HCT116 (cell line): ENCODE measurements at regions not wholly inside any gene's neighbourhood (a gene's known extent, or its start where the extent isn't known, plus 50 kb on each side); places are given as distances from the start of the nearest gene placed in this dataset.
"Not testable (repeated sequence)": the region's sequence is repeated elsewhere in the genome, so short reads cannot be mapped to it uniquely, and the experiment has no call there.

ENCODE experiments used
- CTCF ChIP-seq, 3 experiments: fragments of 200-600 bp in 1 of 3; sonication (generic) in 1 of 3; IDR thresholded peaks in 2 of 3; conservative IDR thresholded peaks in 1 of 3; 2 replicates each; pipeline ENCODE4 v1.5.1; 2012 to 2017; ENCODE audit warnings: low read depth in 2 of 3, low read length in 2 of 3, antibody characterized with exemption in 1 of 3, borderline replicate concordance in 1 of 3, control low read depth in 1 of 3, mild to moderate bottlenecking in 1 of 3, mixed read lengths in 1 of 3, mixed run types in 1 of 3, moderate library complexity in 1 of 3; ENCODE audit not compliant: insufficient read depth in 1 of 3
- POLR2A ChIP-seq: IDR thresholded peaks from 2 replicates; pipeline ENCODE4 v1.7.0; 2011; ENCODE audit warnings: borderline replicate concordance; ENCODE audit not compliant: insufficient read depth, insufficient read length; ENCODE audit errors: extremely low read depth
- SP1 ChIP-seq: IDR thresholded peaks from 2 replicates; pipeline ENCODE4 v1.6.1; 2012; ENCODE audit warnings: low read depth
- TCF7L2 ChIP-seq: IDR thresholded peaks from 2 replicates; pipeline ENCODE4 v1.7.0; 2011; ENCODE audit warnings: borderline replicate concordance, inconsistent platforms; ENCODE audit not compliant: insufficient read depth, insufficient read length; ENCODE audit errors: extremely low read depth

DNA sequence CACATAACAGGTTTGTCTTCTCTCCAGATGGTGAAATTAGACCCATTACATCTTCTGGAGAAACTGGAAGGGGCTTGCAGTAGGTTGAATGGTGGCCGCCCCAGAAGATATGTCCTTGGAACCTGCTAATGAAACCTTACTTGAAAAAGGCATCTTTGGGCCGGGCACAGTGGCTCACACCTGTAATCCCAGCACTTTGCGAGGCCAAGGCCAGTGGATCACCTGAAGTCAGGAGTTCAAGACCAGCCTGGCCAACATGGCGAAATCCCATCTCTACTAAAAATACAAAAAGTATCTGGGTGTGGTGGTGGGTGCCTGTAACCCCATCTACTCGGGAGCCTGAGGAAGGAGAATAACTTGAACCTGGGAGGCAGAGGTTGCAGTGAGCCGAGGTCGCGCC lies 53.2 kb upstream of the SH3PXD2B start:
- not testable (repeated sequence) for TF ChIP-seq SP1; TCF7L2; CTCF (IDR thresholded peaks at IDR 0.05 in 2 of 3, conservative IDR thresholded peaks at IDR 0.05 in 1 of 3; ENCODE audit: borderline replicate concordance in 1 of 3, insufficient read depth in 1 of 3, low read depth in 2 of 3, low read length in 2 of 3); POLR2A
